GM23338 (cell line): ENCODE measurements at regions not wholly inside any gene's neighbourhood (a gene's known extent, or its start where the extent isn't known, plus 50 kb on each side); places are given as distances from the start of the nearest gene placed in this dataset.

ENCODE experiments used
- ATAC-seq: fragments of 200-7000 bp; cut with Tn5 transposase; 3 replicates; pipeline ENCODE4 v1.9.1; 2020
- DNase-seq: peaks from one replicate; pipeline ENCODE4 v3.0.0-alpha.2; 2015; ENCODE audit warnings: low spot score
- H2AFZ ChIP-seq: fragments of 200-600 bp; sonication (generic); 2 replicates; pipeline ENCODE4 v1.8.0; 2016; ENCODE audit warnings: antibody characterized with exemption, mild to moderate bottlenecking, moderate library complexity
- H3F3A ChIP-seq: fragments of 200-600 bp; sonication (generic); replicated peaks from 2 replicates; pipeline ENCODE4 v1.8.0; 2017; ENCODE audit warnings: antibody characterized with exemption, mixed run types, low read depth
- H3K27ac ChIP-seq: fragments of 200-600 bp; sonication (generic); 2 replicates; pipeline ENCODE4 v1.6.1; 2016; ENCODE audit warnings: low read depth
- H3K27me3 ChIP-seq: fragments of 200-600 bp; sonication (generic); 2 replicates; pipeline ENCODE4 v1.8.0; 2016; ENCODE audit warnings: mild to moderate bottlenecking, mixed run types, moderate library complexity; ENCODE audit not compliant: insufficient read depth
- H3K36me3 ChIP-seq: fragments of 200-600 bp; sonication (generic); 2 replicates; pipeline ENCODE4 v1.8.0; 2016; ENCODE audit warnings: mild to moderate bottlenecking; ENCODE audit not compliant: insufficient read depth
- H3K4me1 ChIP-seq: fragments of 200-600 bp; sonication (generic); 2 replicates; pipeline ENCODE4 v1.8.0; 2016; ENCODE audit warnings: mild to moderate bottlenecking, moderate library complexity; ENCODE audit not compliant: insufficient read depth
- H3K4me2 ChIP-seq: fragments of 200-600 bp; sonication (generic); 2 replicates; pipeline ENCODE4 v1.7.1; 2017; ENCODE audit warnings: mixed run types
- H3K4me3 ChIP-seq: fragments of 200-600 bp; sonication (generic); 2 replicates; pipeline ENCODE4 v1.6.1; 2016; ENCODE audit warnings: mixed run types
- H3K79me2 ChIP-seq: fragments of 200-600 bp; sonication (generic); replicated peaks from 2 replicates; pipeline ENCODE4 v1.8.0; 2017; ENCODE audit warnings: mild to moderate bottlenecking; ENCODE audit not compliant: insufficient read depth
- H3K9me2 ChIP-seq: fragments of 200-600 bp; sonication (generic); 2 replicates; pipeline ENCODE4 v1.8.0; 2017; ENCODE audit not compliant: insufficient read depth
- H4K20me1 ChIP-seq: fragments of 200-600 bp; sonication (generic); replicated peaks from 2 replicates; pipeline ENCODE4 v1.8.0; 2017; ENCODE audit warnings: mild to moderate bottlenecking; ENCODE audit not compliant: insufficient read depth
- H3K27ac Mint-ChIP-seq: 2 replicates; pipeline ENCODE4 v1.8.0; 2020; ENCODE audit warnings: inconsistent platforms, mild to moderate bottlenecking, moderate library complexity, mixed read lengths
- H3K27me3 Mint-ChIP-seq: 3 replicates; pipeline ENCODE4 v1.8.0; 2022; ENCODE audit warnings: low read depth, mild to moderate bottlenecking, moderate library complexity, mixed read lengths, inconsistent platforms; ENCODE audit not compliant: insufficient read depth, poor library complexity
- H3K36me3 Mint-ChIP-seq: 3 replicates; pipeline ENCODE4 v1.8.0; 2021; ENCODE audit warnings: low read depth, mild to moderate bottlenecking, inconsistent platforms, moderate library complexity, mixed read lengths
- H3K4me1 Mint-ChIP-seq: 3 replicates; pipeline ENCODE4 v1.8.0; 2020; ENCODE audit warnings: mild to moderate bottlenecking, inconsistent platforms, mixed read lengths
- H3K4me3 Mint-ChIP-seq: 3 replicates; pipeline ENCODE4 v1.8.0; 2021; ENCODE audit warnings: moderate library complexity, mild to moderate bottlenecking, inconsistent platforms, mixed read lengths
- H3K9me3 Mint-ChIP-seq: 3 replicates; pipeline ENCODE4 v1.8.0; 2020; ENCODE audit warnings: moderate library complexity, mild to moderate bottlenecking, inconsistent platforms, mixed read lengths
- CREB1 ChIP-seq: fragments of 250-450 bp; sonication (Bioruptor Pico); IDR thresholded peaks from 2 replicates; pipeline ENCODE4 v1.5.0; 2020; ENCODE audit warnings: low read depth, mild to moderate bottlenecking, moderate library complexity
- CTCF ChIP-seq, 2 experiments: fragments of 200-600 bp in 1 of 2; sonication (generic) in 1 of 2; conservative IDR thresholded peaks; 2 replicates each; pipeline versions ENCODE4 v1.5.1 to v1.6.1; 2016 to 2017; ENCODE audit warnings: antibody characterized with exemption in 2 of 2, low read depth in 2 of 2, mild to moderate bottlenecking in 2 of 2, moderate library complexity in 1 of 2
- ETS1 ChIP-seq: IDR thresholded peaks from 2 replicates; pipeline ENCODE4 v1.6.1; 2016; ENCODE audit warnings: antibody characterized with exemption
- EZH2 ChIP-seq: fragments of 200-600 bp; sonication (generic); IDR thresholded peaks from one replicate; pipeline ENCODE4 v1.8.0; 2017; ENCODE audit warnings: antibody characterized with exemption, mild to moderate bottlenecking, low read depth; ENCODE audit not compliant: unreplicated experiment
- EZH2phosphoT487 ChIP-seq: fragments of 200-600 bp; sonication (generic); IDR thresholded peaks from one replicate; pipeline ENCODE4 v1.8.1; 2018; ENCODE audit warnings: antibody characterized with exemption; ENCODE audit not compliant: unreplicated experiment
- JUNB ChIP-seq: IDR thresholded peaks from one replicate; pipeline ENCODE4 v1.6.1; 2016; ENCODE audit warnings: antibody characterized with exemption; ENCODE audit not compliant: unreplicated experiment
- NANOG ChIP-seq: IDR thresholded peaks from 2 replicates; pipeline ENCODE4 v1.6.1; 2016; ENCODE audit warnings: antibody characterized with exemption, borderline replicate concordance
- POLR2AphosphoS5 ChIP-seq: IDR thresholded peaks from 2 replicates; pipeline ENCODE4 v1.6.1; 2016; ENCODE audit warnings: antibody characterized with exemption, low read depth
- REST ChIP-seq: IDR thresholded peaks from one replicate; pipeline ENCODE4 v1.6.1; 2018; ENCODE audit warnings: antibody characterized with exemption; ENCODE audit not compliant: unreplicated experiment
- STAT1 ChIP-seq: IDR thresholded peaks from one replicate; pipeline ENCODE4 v1.6.1; 2016; ENCODE audit warnings: antibody characterized with exemption; ENCODE audit not compliant: unreplicated experiment
- ZNF114 ChIP-seq: fragments of 250-450 bp; sonication (Bioruptor Pico); IDR thresholded peaks from 2 replicates; pipeline ENCODE4 v1.5.0; 2020; ENCODE audit warnings: mild to moderate bottlenecking, moderate library complexity
- ZNF331 ChIP-seq: fragments of 250-450 bp; sonication (Bioruptor Pico); IDR thresholded peaks from 2 replicates; pipeline ENCODE4 v1.5.0; 2020; ENCODE audit warnings: low read depth, mild to moderate bottlenecking, moderate library complexity
- ZNF462 ChIP-seq: fragments of 250-450 bp; sonication (Bioruptor Pico); IDR thresholded peaks from 2 replicates; pipeline ENCODE4 v1.5.0; 2020; ENCODE audit warnings: mild to moderate bottlenecking, moderate library complexity

GRCh38 chr10:118531105-118531852, 64.2 kb downstream of the PRLHR start:
- Histone ChIP-seq H3K9me2 (0 out of 2 replicates have a peak, but pooled peaks cover 3% of the 10 kb centered on the region), H3K27ac (no peak overlapping the region), H4K20me1 (no peaks in the 10 kb centered on the region), H3K4me3 (no peak overlapping the region), H3K79me2 (no peaks in the 10 kb centered on the region), H3K27me3 (no peaks in the 10 kb centered on the region), H3K4me1 (no peaks in the 10 kb centered on the region), H2AFZ (peak overlapping the region; percentile 38; the same call in 1 of the 2 replicates), H3K4me2 (no peak overlapping the region), H3F3A (no peaks in the 10 kb centered on the region), H3K36me3 (no peaks in the 10 kb centered on the region)
- DNase-seq (no peak), ATAC-seq (no peak)
- Mint-ChIP-seq H3K36me3 (no peaks in the 10 kb centered on the region), H3K27ac (no peak overlapping the region), H3K9me3 (no peaks in the 10 kb centered on the region), H3K4me3 (no peak overlapping the region), H3K4me1 (peaks cover 4% of the 10 kb centered on the region; the same call in 2 of the 3 replicates), H3K27me3 (peaks cover 8% of the 10 kb centered on the region)
- no peak for TF ChIP-seq REST
- no peak for TF ChIP-seq EZH2
- no peak for TF ChIP-seq CREB1 (CRISPR knock-in tag)
- no peak for TF ChIP-seq JUNB
- no peak for TF ChIP-seq ZNF331 (CRISPR knock-in tag)
- TF ChIP-seq CTCF (conservative IDR thresholded peaks at IDR 0.05; ENCODE audit: low read depth in 2 of 2) = no peak
- TF ChIP-seq EZH2phosphoT487 = no peak
- no peak for TF ChIP-seq ETS1
- TF ChIP-seq POLR2AphosphoS5 = no peak
- no peak for TF ChIP-seq ZNF462
- TF ChIP-seq ZNF114 (CRISPR knock-in tag) = no peak
- no peak for TF ChIP-seq NANOG
- no peak for TF ChIP-seq STAT1
